ENCODE measurements at regions not wholly inside any gene's neighbourhood (a gene's known extent, or its start where the extent isn't known, plus 50 kb on each side); places are given as distances from the start of the nearest gene placed in this dataset.

DNA sequence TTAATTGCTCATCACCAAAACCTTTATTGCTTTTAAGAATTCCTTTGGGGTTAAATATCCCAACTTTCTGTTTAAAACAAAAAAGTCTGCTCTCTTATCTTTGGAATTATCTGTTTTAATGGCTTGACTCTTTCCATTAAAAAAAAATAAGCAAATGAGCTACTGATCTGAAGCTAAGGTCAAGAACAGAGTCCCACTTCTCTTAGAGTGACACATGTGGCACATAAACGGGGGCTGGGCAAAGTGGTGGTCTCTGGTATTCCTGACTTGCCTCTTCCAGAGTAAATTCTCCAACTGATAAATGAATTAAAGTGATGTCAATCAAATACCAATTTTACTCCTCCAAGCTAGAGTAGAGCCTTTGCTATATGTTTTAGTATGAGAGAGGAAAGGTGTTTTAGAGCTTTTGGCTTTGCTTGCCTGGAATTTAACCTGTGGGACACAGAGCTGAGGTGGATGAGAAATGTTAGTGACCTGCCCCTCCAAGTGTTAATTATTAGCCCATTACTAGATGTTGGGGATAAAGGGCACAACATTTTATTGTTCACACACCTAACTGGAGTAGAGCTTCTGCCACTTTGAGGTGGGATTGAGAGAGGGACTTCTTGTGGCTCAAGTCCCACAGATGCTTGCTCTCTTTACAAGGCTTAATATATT, 864.0 kb downstream of the LRRIQ3 start:
- TF ChIP-seq GLIS3 (CRISPR knock-in tag; IDR thresholded peaks at IDR 0.05): no peak
- TF ChIP-seq RARB (CRISPR knock-in tag; IDR thresholded peaks at IDR 0.05): no peak
- TF ChIP-seq BACH2 (CRISPR knock-in tag; IDR thresholded peaks at IDR 0.05; ENCODE audit: borderline replicate concordance): no peak
- TF ChIP-seq TOX (CRISPR knock-in tag; IDR thresholded peaks at IDR 0.05; ENCODE audit: borderline replicate concordance): no peak
- no peak for TF ChIP-seq ESRRG (CRISPR knock-in tag; IDR thresholded peaks at IDR 0.05)
- TF ChIP-seq, protein P1, sequence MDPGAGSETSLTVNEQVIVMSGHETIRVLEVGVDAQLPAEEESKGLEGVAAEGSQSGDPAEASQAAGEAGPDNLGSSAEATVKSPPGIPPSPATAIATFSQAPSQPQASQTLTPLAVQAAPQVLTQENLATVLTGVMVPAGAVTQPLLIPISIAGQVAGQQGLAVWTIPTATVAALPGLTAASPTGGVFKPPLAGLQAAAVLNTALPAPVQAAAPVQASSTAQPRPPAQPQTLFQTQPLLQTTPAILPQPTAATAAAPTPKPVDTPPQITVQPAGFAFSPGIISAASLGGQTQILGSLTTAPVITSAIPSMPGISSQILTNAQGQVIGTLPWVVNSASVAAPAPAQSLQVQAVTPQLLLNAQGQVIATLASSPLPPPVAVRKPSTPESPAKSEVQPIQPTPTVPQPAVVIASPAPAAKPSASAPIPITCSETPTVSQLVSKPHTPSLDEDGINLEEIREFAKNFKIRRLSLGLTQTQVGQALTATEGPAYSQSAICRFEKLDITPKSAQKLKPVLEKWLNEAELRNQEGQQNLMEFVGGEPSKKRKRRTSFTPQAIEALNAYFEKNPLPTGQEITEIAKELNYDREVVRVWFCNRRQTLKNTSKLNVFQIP (CRISPR knock-in tag; IDR thresholded peaks at IDR 0.05; ENCODE audit: borderline replicate concordance, low read depth): no peak
- no peak for TF ChIP-seq CSDC2 (CRISPR knock-in tag; IDR thresholded peaks at IDR 0.05)
- TF ChIP-seq ZNF8 (CRISPR knock-in tag; IDR thresholded peaks at IDR 0.05): no peak
- TF ChIP-seq, protein P2, sequence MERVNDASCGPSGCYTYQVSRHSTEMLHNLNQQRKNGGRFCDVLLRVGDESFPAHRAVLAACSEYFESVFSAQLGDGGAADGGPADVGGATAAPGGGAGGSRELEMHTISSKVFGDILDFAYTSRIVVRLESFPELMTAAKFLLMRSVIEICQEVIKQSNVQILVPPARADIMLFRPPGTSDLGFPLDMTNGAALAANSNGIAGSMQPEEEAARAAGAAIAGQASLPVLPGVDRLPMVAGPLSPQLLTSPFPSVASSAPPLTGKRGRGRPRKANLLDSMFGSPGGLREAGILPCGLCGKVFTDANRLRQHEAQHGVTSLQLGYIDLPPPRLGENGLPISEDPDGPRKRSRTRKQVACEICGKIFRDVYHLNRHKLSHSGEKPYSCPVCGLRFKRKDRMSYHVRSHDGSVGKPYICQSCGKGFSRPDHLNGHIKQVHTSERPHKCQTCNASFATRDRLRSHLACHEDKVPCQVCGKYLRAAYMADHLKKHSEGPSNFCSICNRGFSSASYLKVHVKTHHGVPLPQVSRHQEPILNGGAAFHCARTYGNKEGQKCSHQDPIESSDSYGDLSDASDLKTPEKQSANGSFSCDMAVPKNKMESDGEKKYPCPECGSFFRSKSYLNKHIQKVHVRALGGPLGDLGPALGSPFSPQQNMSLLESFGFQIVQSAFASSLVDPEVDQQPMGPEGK (CRISPR knock-in tag; IDR thresholded peaks at IDR 0.05; ENCODE audit: borderline replicate concordance): no peak
